HEK293 (cell line): ENCODE measurements at regions not wholly inside any gene's neighbourhood (a gene's known extent, or its start where the extent isn't known, plus 50 kb on each side); places are given as distances from the start of the nearest gene placed in this dataset.

Experiments used
- PBX3 ChIP-seq: sonication (generic); formaldehyde crosslinking; IDR thresholded peaks from 2 replicates; pipeline ENCODE4 v1.8.1; 2022; ENCODE audit warnings: mild to moderate bottlenecking, moderate library complexity, missing genetic modification reagents
- REST ChIP-seq: fragments of 450-650 bp; formaldehyde crosslinking; IDR thresholded peaks from 2 replicates; pipeline ENCODE4 v1.5.1; 2016; ENCODE audit warnings: missing biosample characterization, missing genetic modification characterization
- TF ChIP-seq, protein P1 (sequence below): fragments of 450-650 bp; formaldehyde crosslinking; IDR thresholded peaks from 2 replicates; pipeline ENCODE4 v1.5.1; 2016; ENCODE audit warnings: missing biosample characterization, missing genetic modification characterization
- TF ChIP-seq, protein P2 (sequence below): fragments of 450-650 bp; formaldehyde crosslinking; IDR thresholded peaks from 2 replicates; pipeline ENCODE4; 2016; ENCODE audit warnings: missing biosample characterization, missing genetic modification characterization
- TF ChIP-seq, protein P3 (sequence below): fragments of 450-650 bp; formaldehyde crosslinking; IDR thresholded peaks from 2 replicates; pipeline ENCODE4 v1.5.1; 2016; ENCODE audit warnings: missing biosample characterization, missing genetic modification characterization, borderline replicate concordance

DNA sequence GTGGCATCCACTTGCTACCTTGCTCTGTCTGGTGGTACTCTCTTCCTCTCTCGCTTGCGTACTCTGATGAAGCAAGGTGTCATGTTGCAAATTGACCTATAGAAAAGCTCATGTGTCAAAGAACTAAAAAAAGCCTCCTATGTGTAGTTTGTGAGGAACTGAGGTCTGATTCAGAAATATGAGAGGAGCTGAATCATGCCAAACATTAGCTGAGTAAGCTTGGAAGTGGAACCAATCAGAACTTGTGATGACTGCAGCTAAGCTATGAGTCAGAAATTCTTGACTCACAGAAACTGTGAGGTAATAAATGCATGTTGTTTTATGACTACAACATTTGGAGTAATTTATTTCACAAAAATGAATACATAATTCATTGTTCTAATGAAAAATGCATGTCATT is 2138.8 kb downstream of the PCDH7 start:
- TF ChIP-seq PBX3 (CRISPR knock-in tag) (no peak), REST (tag by site-specific recombination) (no peak)
- TF ChIP-seq, protein P1, sequence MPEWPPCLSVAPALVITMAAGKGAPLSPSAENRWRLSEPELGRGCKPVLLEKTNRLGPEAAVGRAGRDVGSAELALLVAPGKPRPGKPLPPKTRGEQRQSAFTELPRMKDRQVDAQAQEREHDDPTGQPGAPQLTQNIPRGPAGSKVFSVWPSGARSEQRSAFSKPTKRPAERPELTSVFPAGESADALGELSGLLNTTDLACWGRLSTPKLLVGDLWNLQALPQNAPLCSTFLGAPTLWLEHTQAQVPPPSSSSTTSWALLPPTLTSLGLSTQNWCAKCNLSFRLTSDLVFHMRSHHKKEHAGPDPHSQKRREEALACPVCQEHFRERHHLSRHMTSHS (tag by site-specific recombination), result no peak
- TF ChIP-seq, protein P2, sequence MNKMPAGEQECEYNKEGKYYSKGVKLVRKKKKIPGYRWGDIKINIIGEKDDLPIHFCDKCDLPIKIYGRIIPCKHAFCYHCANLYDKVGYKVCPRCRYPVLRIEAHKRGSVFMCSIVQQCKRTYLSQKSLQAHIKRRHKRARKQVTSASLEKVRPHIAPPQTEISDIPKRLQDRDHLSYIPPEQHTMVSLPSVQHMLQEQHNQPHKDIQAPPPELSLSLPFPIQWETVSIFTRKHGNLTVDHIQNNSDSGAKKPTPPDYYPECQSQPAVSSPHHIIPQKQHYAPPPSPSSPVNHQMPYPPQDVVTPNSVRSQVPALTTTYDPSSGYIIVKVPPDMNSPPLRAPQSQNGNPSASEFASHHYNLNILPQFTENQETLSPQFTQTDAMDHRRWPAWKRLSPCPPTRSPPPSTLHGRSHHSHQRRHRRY (tag by site-specific recombination), result no peak
- TF ChIP-seq, protein P3, sequence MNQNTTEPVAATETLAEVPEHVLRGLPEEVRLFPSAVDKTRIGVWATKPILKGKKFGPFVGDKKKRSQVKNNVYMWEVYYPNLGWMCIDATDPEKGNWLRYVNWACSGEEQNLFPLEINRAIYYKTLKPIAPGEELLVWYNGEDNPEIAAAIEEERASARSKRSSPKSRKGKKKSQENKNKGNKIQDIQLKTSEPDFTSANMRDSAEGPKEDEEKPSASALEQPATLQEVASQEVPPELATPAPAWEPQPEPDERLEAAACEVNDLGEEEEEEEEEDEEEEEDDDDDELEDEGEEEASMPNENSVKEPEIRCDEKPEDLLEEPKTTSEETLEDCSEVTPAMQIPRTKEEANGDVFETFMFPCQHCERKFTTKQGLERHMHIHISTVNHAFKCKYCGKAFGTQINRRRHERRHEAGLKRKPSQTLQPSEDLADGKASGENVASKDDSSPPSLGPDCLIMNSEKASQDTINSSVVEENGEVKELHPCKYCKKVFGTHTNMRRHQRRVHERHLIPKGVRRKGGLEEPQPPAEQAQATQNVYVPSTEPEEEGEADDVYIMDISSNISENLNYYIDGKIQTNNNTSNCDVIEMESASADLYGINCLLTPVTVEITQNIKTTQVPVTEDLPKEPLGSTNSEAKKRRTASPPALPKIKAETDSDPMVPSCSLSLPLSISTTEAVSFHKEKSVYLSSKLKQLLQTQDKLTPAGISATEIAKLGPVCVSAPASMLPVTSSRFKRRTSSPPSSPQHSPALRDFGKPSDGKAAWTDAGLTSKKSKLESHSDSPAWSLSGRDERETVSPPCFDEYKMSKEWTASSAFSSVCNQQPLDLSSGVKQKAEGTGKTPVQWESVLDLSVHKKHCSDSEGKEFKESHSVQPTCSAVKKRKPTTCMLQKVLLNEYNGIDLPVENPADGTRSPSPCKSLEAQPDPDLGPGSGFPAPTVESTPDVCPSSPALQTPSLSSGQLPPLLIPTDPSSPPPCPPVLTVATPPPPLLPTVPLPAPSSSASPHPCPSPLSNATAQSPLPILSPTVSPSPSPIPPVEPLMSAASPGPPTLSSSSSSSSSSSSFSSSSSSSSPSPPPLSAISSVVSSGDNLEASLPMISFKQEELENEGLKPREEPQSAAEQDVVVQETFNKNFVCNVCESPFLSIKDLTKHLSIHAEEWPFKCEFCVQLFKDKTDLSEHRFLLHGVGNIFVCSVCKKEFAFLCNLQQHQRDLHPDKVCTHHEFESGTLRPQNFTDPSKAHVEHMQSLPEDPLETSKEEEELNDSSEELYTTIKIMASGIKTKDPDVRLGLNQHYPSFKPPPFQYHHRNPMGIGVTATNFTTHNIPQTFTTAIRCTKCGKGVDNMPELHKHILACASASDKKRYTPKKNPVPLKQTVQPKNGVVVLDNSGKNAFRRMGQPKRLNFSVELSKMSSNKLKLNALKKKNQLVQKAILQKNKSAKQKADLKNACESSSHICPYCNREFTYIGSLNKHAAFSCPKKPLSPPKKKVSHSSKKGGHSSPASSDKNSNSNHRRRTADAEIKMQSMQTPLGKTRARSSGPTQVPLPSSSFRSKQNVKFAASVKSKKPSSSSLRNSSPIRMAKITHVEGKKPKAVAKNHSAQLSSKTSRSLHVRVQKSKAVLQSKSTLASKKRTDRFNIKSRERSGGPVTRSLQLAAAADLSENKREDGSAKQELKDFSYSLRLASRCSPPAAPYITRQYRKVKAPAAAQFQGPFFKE (tag by site-specific recombination), result no peak
